Right lobe of liver (tissue), 6 donors: ENCODE measurements at regions not wholly inside any gene's neighbourhood (a gene's known extent, or its start where the extent isn't known, plus 50 kb on each side); places are given as distances from the start of the nearest gene placed in this dataset.
A peak's percentile ranks its signal among the peaks of the same experiment; 100 is the strongest.
"Not testable (repeated sequence)": the region's sequence is repeated elsewhere in the genome, so short reads cannot be mapped to it uniquely, and the experiment has no call there.

Source experiments
- ATAC-seq, 4 donors: fragments of 200-7000 bp; cut with Tn5 transposase; one replicate each; pipeline ENCODE4 v1.9.1; 2020; ENCODE audit warnings: mild to moderate bottlenecking in 4 of 4, moderate library complexity in 4 of 4
- DNase-seq, 3 donors: peaks; one replicate each; pipeline ENCODE4 v3.0.0-alpha.2; 2020
- H3K27ac ChIP-seq, 3 donors: fragments of 200-600 bp; one replicate each; pipeline ENCODE4 v1.8.0; 2022
- H3K27me3 ChIP-seq, 2 donors: fragments of 200-600 bp; one replicate each; pipeline ENCODE4 v1.8.0; 2022
- H3K36me3 ChIP-seq, 4 donors: fragments of 200-600 bp; sonication (generic) in 1 of 4; one replicate each; pipeline versions ENCODE4 v1.5.1 to v1.8.0; 2017 to 2022; ENCODE audit warnings: control low read depth in 1 of 4
- H3K4me1 ChIP-seq, 4 donors: fragments of 200-600 bp; sonication (generic) in 1 of 4; one replicate each; pipeline versions ENCODE4 v1.5.1 to v1.8.0; 2017 to 2022; ENCODE audit warnings: control low read depth in 1 of 4
- H3K4me3 ChIP-seq, 3 donors: fragments of 200-600 bp; one replicate each; pipeline ENCODE4 v1.8.0; 2022
- H3K9me3 ChIP-seq, 4 donors: fragments of 200-600 bp; sonication (generic) in 1 of 4; one replicate each; pipeline versions ENCODE4 v1.5.1 to v1.8.0; 2017 to 2022; ENCODE audit warnings: control low read depth in 1 of 4
- POLR2A ChIP-seq: fragments of 450-650 bp; IDR thresholded peaks from one replicate; pipeline ENCODE4 v1.6.1; 2017; ENCODE audit warnings: antibody characterized with exemption, mild to moderate bottlenecking
- WGBS: methylation state at CpG from one replicate; pipeline ENCODE4 v1.1.6; 2018; ENCODE audit warnings: low coverage, low lambda C conversion rate; ENCODE audit not compliant: insufficient coverage; ENCODE audit errors: missing lambda C conversion rate; 5-methylcytosine and 5-hydroxymethylcytosine counted together
- intact Hi-C, 2 donors: fragments of 100-400 bp; cut with DNase I; formaldehyde crosslinking; loops; one replicate each; pipeline versions ENCODE4 v1.11.2 to v1.14.1; 2022
- TF ChIP-seq, protein P1 (sequence below), 4 donors: fragments of 200-600 bp in 3 of 4; fragments of 450-650 bp in 1 of 4; IDR thresholded peaks; one replicate each; pipeline versions ENCODE4 v1.5.1 to v1.8.0; 2016 to 2022; ENCODE audit warnings: antibody characterized with exemption in 4 of 4, mild to moderate bottlenecking in 2 of 4
- donor health status: DM: no; HTN: yes; CAD: no.
- donor health status: DM: no; HTN: no; CAD: no.
- donor health status: DM: no; HTN: no; CAD: no.
- donor health status: DM: no; HTN: yes; CAD: no.
- donor health status: DM: no; HTN: yes; CAD: no.

DNA sequence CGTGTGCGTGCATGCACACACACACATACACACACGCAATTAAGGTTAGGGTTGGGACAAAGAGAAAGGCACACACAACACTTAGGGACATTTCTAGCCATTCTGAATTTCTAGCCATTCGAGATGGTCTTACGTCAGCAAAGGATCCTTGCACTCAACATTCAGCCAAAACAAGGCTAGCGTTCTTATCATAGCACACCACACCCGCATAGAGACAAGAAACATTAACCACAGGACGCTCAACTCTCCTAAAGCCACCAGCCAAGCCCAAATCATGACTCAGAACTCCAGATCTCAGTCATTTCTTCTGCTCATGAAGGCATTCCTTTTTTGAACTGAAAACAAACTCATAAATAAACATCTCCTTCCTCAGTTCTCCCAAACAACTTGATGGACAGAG, 106.8 kb downstream of the LMO4 start:
- 66% methylated on average over 7 of the region's 8 CpGs for WGBS
- intact Hi-C loops: no loop called here
- Histone ChIP-seq H3K27me3 (no peaks in the 10 kb centered on the region), H3K4me3 (no peak overlapping the region), H3K27ac (no peak overlapping the region), H3K9me3 (no peaks in the 10 kb centered on the region), H3K4me1 (no peaks in the 10 kb centered on the region), H3K36me3 (no peaks in the 10 kb centered on the region)
- TF ChIP-seq POLR2A: no peak
- TF ChIP-seq, protein P1, sequence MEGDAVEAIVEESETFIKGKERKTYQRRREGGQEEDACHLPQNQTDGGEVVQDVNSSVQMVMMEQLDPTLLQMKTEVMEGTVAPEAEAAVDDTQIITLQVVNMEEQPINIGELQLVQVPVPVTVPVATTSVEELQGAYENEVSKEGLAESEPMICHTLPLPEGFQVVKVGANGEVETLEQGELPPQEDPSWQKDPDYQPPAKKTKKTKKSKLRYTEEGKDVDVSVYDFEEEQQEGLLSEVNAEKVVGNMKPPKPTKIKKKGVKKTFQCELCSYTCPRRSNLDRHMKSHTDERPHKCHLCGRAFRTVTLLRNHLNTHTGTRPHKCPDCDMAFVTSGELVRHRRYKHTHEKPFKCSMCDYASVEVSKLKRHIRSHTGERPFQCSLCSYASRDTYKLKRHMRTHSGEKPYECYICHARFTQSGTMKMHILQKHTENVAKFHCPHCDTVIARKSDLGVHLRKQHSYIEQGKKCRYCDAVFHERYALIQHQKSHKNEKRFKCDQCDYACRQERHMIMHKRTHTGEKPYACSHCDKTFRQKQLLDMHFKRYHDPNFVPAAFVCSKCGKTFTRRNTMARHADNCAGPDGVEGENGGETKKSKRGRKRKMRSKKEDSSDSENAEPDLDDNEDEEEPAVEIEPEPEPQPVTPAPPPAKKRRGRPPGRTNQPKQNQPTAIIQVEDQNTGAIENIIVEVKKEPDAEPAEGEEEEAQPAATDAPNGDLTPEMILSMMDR (IDR thresholded peaks at IDR 0.05): no peak
- ATAC-seq (no peak), DNase-seq (no peak)

DNA sequence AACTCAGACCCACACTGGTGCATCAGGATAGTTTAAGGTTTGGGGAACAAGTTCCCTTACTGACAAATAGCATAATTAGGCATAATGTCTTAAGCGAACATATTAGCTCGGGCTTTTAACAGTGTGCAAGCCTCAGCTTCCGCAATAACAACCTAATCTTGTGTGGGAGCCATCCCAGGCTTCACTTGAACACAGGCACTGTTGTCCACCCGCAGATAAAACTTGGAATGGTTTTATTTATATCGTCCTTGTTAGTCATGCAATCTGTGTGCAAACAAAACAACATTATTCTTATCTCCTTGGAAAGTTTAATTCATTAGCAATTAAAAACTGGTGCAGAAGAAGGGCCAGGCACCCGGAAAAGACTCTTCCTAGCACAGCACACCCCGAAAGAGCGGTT, 107.4 kb downstream of the LMO4 start:
- ATAC-seq: peak in 1 of 4 donors; percentile 23
- intact Hi-C loops: not testable (repeated sequence)
- 74% methylated on average over 7 of the region's 8 CpGs for WGBS

DNA sequence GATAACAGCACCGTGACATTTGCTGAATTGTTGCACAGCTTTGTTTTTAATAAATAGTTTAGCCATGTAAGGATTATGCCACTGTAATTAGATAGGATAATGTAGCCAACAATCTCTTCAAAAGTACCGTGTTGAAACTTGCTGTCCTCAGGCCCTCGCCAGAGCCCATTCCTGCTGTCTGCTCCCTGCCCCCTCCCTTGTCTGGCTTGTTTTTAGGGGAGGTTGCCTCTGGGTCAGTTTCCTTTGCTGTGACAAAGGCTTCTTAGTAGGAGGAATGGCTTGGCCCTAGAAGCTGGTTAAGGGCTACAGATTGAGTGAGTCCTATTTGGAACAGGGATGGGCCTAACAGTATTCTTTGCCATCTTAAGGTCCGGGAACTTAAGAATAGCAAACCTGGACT, 107.9 kb downstream of the LMO4 start:
- WGBS: 78% methylated on average over 4 of the region's 4 CpGs
- DNase-seq: no peak
- intact Hi-C loops: no loop called here
- TF ChIP-seq, protein P1 (IDR thresholded peaks at IDR 0.05): no peak
- TF ChIP-seq POLR2A: no peak
- H3K27ac ChIP-seq: no peak overlapping the region
- no peaks in the 10 kb centered on the region for H3K9me3 ChIP-seq
- H3K4me1 ChIP-seq: no peaks in the 10 kb centered on the region
- no peaks in the 10 kb centered on the region for H3K36me3 ChIP-seq
- H3K4me3 ChIP-seq: no peak overlapping the region
- no peak for ATAC-seq
- H3K27me3 ChIP-seq: no peaks in the 10 kb centered on the region

More for the DNA sequence above, 107.4 kb downstream of the LMO4 start:
- H3K4me1 ChIP-seq, DNase-seq, H3K27ac ChIP-seq, H3K9me3 ChIP-seq, H3K4me3 ChIP-seq, H3K27me3 ChIP-seq, H3K36me3 ChIP-seq: not testable (repeated sequence)

DNA sequence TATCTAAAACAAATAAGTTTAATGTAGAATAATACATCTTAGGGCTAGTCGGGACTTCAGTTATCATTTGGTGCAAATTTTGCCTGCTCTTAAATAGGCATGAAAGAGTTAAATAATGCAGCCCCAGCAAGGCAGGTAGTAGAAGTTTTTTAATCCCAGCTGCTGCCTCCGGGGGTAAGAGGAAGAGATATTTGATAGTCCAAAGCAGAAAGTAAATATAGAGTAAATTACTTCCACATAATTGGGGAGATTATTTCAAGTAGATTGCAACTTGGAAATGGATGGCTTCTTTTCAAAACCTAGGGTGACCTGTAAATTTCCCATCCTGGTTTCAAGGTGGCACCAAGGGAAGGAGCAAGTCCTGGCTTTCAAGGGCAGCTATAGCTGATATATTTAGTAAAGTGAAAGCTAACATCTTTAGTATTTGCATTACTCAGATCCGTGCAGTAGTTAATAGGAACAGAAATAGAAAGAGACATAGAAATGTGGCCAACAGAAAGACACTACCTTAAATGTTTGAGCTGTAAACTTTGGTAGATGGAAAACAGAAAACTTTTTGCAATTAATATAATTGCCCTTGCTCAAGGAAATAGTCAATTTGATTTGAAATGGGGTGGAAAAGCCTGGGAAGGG, 109.1 kb downstream of the LMO4 start:
- TF ChIP-seq, protein P1 (IDR thresholded peaks at IDR 0.05): no peak
- no peak for TF ChIP-seq POLR2A
- no peaks in the 10 kb centered on the region for H3K9me3 ChIP-seq
- intact Hi-C loops: no loop called here
- no peaks in the 10 kb centered on the region for H3K4me1 ChIP-seq
- no peak for DNase-seq
- WGBS: 38% methylated on average over 3 of the region's 3 CpGs
- ATAC-seq: no peak
- H3K27ac ChIP-seq: no peak overlapping the region
- H3K4me3 ChIP-seq: no peak overlapping the region
- no peaks in the 10 kb centered on the region for H3K36me3 ChIP-seq
- no peaks in the 10 kb centered on the region for H3K27me3 ChIP-seq

DNA sequence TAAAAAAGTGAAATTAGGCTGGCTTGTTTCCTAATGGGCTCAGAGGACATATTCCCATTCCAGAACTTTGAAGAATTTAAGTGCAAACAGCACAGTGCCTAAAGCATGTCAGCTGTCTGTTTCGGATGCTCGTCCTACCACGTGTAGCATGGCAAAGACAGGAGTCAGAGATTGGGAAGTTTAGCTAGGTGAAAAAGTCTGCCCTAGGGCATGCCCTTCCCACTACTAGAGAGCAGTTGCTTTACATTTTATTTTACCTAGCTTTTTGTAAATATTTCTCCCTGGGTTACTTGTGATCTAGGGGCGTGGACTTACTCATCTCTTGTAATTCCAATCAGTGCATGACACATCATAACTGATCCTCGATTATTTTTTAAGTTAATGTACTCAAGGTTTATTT, 111.1 kb downstream of the LMO4 start:
- intact Hi-C loops: no loop called here
- ATAC-seq (no peak), DNase-seq (no peak)
- 63% methylated on average over 5 of the region's 5 CpGs for WGBS
- H3K4me3 ChIP-seq: no peak overlapping the region
- no peak for TF ChIP-seq POLR2A
- TF ChIP-seq, protein P1 (IDR thresholded peaks at IDR 0.05): no peak
- H3K27me3 ChIP-seq: no peaks in the 10 kb centered on the region
- H3K9me3 ChIP-seq: no peaks in the 10 kb centered on the region
- no peak overlapping the region for H3K27ac ChIP-seq
- no peaks in the 10 kb centered on the region for H3K36me3 ChIP-seq
- no peaks in the 10 kb centered on the region for H3K4me1 ChIP-seq
